ENCODE measurements at regions not wholly inside any gene's neighbourhood (a gene's known extent, or its start where the extent isn't known, plus 50 kb on each side); places are given as distances from the start of the nearest gene placed in this dataset.

DNA sequence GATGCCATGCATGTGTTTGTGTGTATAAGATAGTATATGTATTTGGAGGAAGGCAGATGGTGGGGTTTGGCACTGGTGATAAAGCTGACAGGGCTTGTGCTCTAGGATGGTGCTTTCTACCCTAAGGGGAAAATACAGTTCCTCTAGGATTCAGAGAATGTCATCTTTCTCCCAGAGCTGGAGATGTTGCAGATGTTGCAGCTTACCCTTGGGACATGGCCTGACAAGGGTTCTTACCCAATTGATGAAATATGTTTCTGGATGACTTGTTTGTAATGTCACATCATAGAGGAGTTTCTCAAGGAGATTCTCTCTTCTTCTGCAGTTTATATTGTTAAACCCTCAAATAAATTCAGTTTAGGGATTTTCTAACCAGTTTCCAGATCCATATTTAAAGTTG is 52.5 kb upstream of the PITX2 start:
- no peak overlapping the region for H3K4me2 ChIP-seq (ENCODE audit: low read depth, low read length, poor library complexity, severe bottlenecking)
- TF ChIP-seq, protein P1, sequence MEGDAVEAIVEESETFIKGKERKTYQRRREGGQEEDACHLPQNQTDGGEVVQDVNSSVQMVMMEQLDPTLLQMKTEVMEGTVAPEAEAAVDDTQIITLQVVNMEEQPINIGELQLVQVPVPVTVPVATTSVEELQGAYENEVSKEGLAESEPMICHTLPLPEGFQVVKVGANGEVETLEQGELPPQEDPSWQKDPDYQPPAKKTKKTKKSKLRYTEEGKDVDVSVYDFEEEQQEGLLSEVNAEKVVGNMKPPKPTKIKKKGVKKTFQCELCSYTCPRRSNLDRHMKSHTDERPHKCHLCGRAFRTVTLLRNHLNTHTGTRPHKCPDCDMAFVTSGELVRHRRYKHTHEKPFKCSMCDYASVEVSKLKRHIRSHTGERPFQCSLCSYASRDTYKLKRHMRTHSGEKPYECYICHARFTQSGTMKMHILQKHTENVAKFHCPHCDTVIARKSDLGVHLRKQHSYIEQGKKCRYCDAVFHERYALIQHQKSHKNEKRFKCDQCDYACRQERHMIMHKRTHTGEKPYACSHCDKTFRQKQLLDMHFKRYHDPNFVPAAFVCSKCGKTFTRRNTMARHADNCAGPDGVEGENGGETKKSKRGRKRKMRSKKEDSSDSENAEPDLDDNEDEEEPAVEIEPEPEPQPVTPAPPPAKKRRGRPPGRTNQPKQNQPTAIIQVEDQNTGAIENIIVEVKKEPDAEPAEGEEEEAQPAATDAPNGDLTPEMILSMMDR (IDR thresholded peaks at IDR 0.05; ENCODE audit: insufficient read depth, low read length, poor library complexity, severe bottlenecking): no peak
- no peak for TF ChIP-seq EZH2phosphoT487 (conservative IDR thresholded peaks at IDR 0.05; ENCODE audit: low read length)
- H3K9me2 ChIP-seq (replicated peaks; ENCODE audit: insufficient read depth, low read length): no peaks in the 10 kb centered on the region
- H3K79me2 ChIP-seq (ENCODE audit: insufficient read depth, low read length): no peaks in the 10 kb centered on the region
- no peak overlapping the region for H3K4me3 ChIP-seq (ENCODE audit: insufficient read depth, low read length, poor library complexity, severe bottlenecking)
- no peaks in the 10 kb centered on the region for H3K36me3 ChIP-seq (ENCODE audit: low read length)
- no peaks in the 10 kb centered on the region for H3K27me3 ChIP-seq (ENCODE audit: low read length)
- no peaks in the 10 kb centered on the region for H4K20me1 ChIP-seq (ENCODE audit: low read depth, low read length)
- H3K27ac ChIP-seq (ENCODE audit: low read depth, low read length): no peak overlapping the region
- H3K9me3 ChIP-seq (ENCODE audit: insufficient read depth, low read length): no peaks in the 10 kb centered on the region
- no peaks in the 10 kb centered on the region for H3F3A ChIP-seq (ENCODE audit: insufficient read depth)
- H3K9ac ChIP-seq (ENCODE audit: low read length): no peak overlapping the region
- H2AFZ ChIP-seq (ENCODE audit: low read depth, low read length, severe bottlenecking): no peak overlapping the region

DNA sequence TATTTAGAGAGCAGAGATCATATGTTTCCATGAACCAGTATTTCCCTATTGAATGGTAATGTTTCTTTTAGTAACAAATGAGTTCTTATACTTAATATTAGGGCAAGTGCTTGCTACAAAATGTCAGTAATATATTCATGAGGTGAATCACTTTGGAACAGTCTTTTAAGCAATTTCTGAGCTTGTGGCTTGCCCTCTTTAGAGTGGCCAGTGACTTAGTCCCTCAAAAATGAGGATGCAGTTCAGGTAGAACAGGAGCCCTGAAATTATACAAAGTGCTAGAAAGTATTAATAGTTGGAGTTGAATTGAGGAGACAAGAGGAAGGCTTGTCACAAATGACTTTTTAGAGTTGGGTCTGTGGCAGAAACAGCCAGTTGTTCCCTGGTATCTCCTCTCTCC is 53.4 kb upstream of the PITX2 start:
- no peaks in the 10 kb centered on the region for H3K36me3 ChIP-seq (ENCODE audit: low read length)
- H3K9me2 ChIP-seq (replicated peaks; ENCODE audit: insufficient read depth, low read length): no peaks in the 10 kb centered on the region
- H3K9me3 ChIP-seq (ENCODE audit: insufficient read depth, low read length): no peaks in the 10 kb centered on the region
- no peak overlapping the region for H3K4me3 ChIP-seq (ENCODE audit: insufficient read depth, low read length, poor library complexity, severe bottlenecking)
- H3F3A ChIP-seq (ENCODE audit: insufficient read depth): no peaks in the 10 kb centered on the region
- no peak overlapping the region for H3K4me2 ChIP-seq (ENCODE audit: low read depth, low read length, poor library complexity, severe bottlenecking)
- H3K9ac ChIP-seq (ENCODE audit: low read length): no peak overlapping the region
- no peaks in the 10 kb centered on the region for H3K27me3 ChIP-seq (ENCODE audit: low read length)
- no peaks in the 10 kb centered on the region for H3K79me2 ChIP-seq (ENCODE audit: insufficient read depth, low read length)
- no peak overlapping the region for H2AFZ ChIP-seq (ENCODE audit: low read depth, low read length, severe bottlenecking)
- H4K20me1 ChIP-seq (ENCODE audit: low read depth, low read length): no peaks in the 10 kb centered on the region
- TF ChIP-seq, protein P1 (IDR thresholded peaks at IDR 0.05; ENCODE audit: insufficient read depth, low read length, poor library complexity, severe bottlenecking): no peak
- no peak for TF ChIP-seq EZH2phosphoT487 (conservative IDR thresholded peaks at IDR 0.05; ENCODE audit: low read length)
- no peak overlapping the region for H3K27ac ChIP-seq (ENCODE audit: low read depth, low read length)

DNA sequence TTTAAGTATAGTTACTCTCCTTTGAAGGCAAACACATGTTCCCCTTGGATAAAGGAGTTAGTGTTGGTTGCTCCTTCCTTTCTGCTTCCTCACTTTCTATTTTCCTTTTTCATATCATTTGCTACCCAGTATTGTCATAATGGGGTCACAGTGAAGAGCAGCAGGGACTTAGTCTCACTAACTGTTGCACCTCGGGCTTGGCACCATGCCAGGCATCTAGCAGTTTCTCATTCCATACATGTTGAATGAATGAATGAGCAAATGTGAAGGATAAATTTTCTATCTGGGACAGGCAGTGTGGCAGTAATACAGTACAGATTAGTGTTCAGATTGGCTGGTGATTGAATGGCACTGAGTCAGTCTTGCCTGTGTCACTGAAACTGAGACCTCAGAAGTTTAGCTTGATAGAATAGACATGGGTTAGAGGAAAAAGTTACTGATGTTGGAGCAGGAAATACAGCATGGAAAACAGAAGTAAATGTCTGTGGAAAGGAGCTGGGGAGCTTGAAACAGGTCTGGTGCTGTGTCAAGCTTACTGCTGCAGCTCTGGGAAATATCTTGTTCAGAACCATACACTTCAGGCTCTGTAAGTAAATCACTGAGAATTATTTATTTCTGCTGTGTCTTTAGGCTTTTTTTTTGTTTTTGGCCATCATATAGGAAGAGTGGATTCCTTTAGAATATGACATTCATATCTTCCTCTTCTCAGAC is 55.8 kb upstream of the PITX2 start:
- no peaks in the 10 kb centered on the region for H3K36me3 ChIP-seq (ENCODE audit: low read length)
- TF ChIP-seq, protein P1 (IDR thresholded peaks at IDR 0.05; ENCODE audit: insufficient read depth, low read length, poor library complexity, severe bottlenecking): no peak
- no peak for TF ChIP-seq EZH2phosphoT487 (conservative IDR thresholded peaks at IDR 0.05; ENCODE audit: low read length)
- no peak overlapping the region for H3K27ac ChIP-seq (ENCODE audit: low read depth, low read length)
- H3K27me3 ChIP-seq (ENCODE audit: low read length): no peaks in the 10 kb centered on the region
- H3K79me2 ChIP-seq (ENCODE audit: insufficient read depth, low read length): no peaks in the 10 kb centered on the region
- no peaks in the 10 kb centered on the region for H3K9me3 ChIP-seq (ENCODE audit: insufficient read depth, low read length)
- no peaks in the 10 kb centered on the region for H3F3A ChIP-seq (ENCODE audit: insufficient read depth)
- H3K9ac ChIP-seq (ENCODE audit: low read length): no peak overlapping the region
- H2AFZ ChIP-seq (ENCODE audit: low read depth, low read length, severe bottlenecking): no peak overlapping the region
- no peaks in the 10 kb centered on the region for H4K20me1 ChIP-seq (ENCODE audit: low read depth, low read length)
- H3K4me2 ChIP-seq (ENCODE audit: low read depth, low read length, poor library complexity, severe bottlenecking): no peak overlapping the region
- no peak overlapping the region for H3K4me3 ChIP-seq (ENCODE audit: insufficient read depth, low read length, poor library complexity, severe bottlenecking)
- H3K9me2 ChIP-seq (replicated peaks; ENCODE audit: insufficient read depth, low read length): no peaks in the 10 kb centered on the region
